GM12891 (cell line): ENCODE measurements at regions not wholly inside any gene's neighbourhood (a gene's known extent, or its start where the extent isn't known, plus 50 kb on each side); places are given as distances from the start of the nearest gene placed in this dataset.

ENCODE experiments used
- PAX5 ChIP-seq: IDR thresholded peaks from 2 replicates; pipeline ENCODE4 v1.6.1; 2011; ENCODE audit warnings: low read length, moderate library complexity, mild to moderate bottlenecking; ENCODE audit not compliant: insufficient read depth, severe bottlenecking
- POLR2A ChIP-seq: IDR thresholded peaks from 2 replicates; pipeline ENCODE4 v1.6.1; 2011; ENCODE audit warnings: low read depth, low read length, control low read depth
- POLR2AphosphoS5 ChIP-seq: IDR thresholded peaks from 2 replicates; pipeline ENCODE4 v1.6.1; 2011; ENCODE audit warnings: low read depth, low read length, control low read depth
- SPI1 ChIP-seq: IDR thresholded peaks from 2 replicates; pipeline ENCODE4 v1.6.1; 2011; ENCODE audit warnings: low read depth, low read length, control low read depth

- TF ChIP-seq POLR2AphosphoS5 (no peak), POLR2A (no peak), SPI1 (no peak), PAX5 (no peak)
Measured at GRCh38 chr13:33640832-33641231, 177.1 kb upstream of the RFC3 start.
